Body of pancreas (tissue), 4 donors: ENCODE measurements at regions not wholly inside any gene's neighbourhood (a gene's known extent, or its start where the extent isn't known, plus 50 kb on each side); places are given as distances from the start of the nearest gene placed in this dataset.

Experiments used
- ATAC-seq: fragments of 150-250 bp; one replicate; pipeline ENCODE4 v1.9.1; 2016
- DNase-seq, 4 donors: peaks; one replicate each; pipeline ENCODE4 v3.0.0-alpha.2; 2019
- H3K27ac ChIP-seq, 4 donors: fragments of 200-600 bp; sonication (generic); 1 replicate in 3 of 4; 2 replicates in 1 of 4; pipeline versions ENCODE4 v1.5.1 to v1.6.1; 2016 to 2019; ENCODE audit warnings: mild to moderate bottlenecking in 1 of 4, mixed read lengths in 1 of 4, moderate library complexity in 1 of 4
- H3K27me3 ChIP-seq, 2 donors: fragments of 200-600 bp; sonication (generic); one replicate each; pipeline ENCODE4 v1.6.0; 2016; ENCODE audit warnings: mild to moderate bottlenecking in 1 of 2
- H3K36me3 ChIP-seq, 2 donors: fragments of 200-600 bp; sonication (generic); replicated peaks in 1 of 2; 2 replicates each; pipeline ENCODE4 v1.5.1; 2016; ENCODE audit warnings: low read depth in 2 of 2; ENCODE audit not compliant: insufficient read depth in 1 of 2
- H3K4me1 ChIP-seq: fragments of 200-600 bp; sonication (generic); one replicate; pipeline ENCODE4 v1.6.0; 2016
- H3K4me3 ChIP-seq, 2 donors: fragments of 200-600 bp; sonication (generic); 1 replicate in 1 of 2; 2 replicates in 1 of 2; pipeline ENCODE4 v1.5.1; 2016 to 2019
- H3K9me3 ChIP-seq, 3 donors: fragments of 200-600 bp; sonication (generic); 1 replicate in 2 of 3; 2 replicates in 1 of 3; pipeline ENCODE4 v1.5.1; 2016
- POLR2A ChIP-seq, 3 donors: fragments of 450-650 bp; IDR thresholded peaks; one replicate each; pipeline ENCODE4 v1.6.1; 2016; ENCODE audit warnings: antibody characterized with exemption in 3 of 3, mild to moderate bottlenecking in 2 of 3
- WGBS, 2 donors: methylation state at CpG; one replicate each; pipeline ENCODE4 v1.1.5; 2017; 5-methylcytosine and 5-hydroxymethylcytosine counted together
- intact Hi-C: fragments of 100-400 bp; cut with DNase I; formaldehyde crosslinking; loops from one replicate; pipeline ENCODE4 v1.15.1; 2023
- TF ChIP-seq, protein P1 (sequence below), 7 experiments: fragments of 450-650 bp in 4 of 7; fragments of 200-600 bp in 3 of 7; sonication (generic) in 3 of 7; IDR thresholded peaks; one replicate each; pipeline ENCODE4 v1.5.1; 2016 to 2019; ENCODE audit warnings: antibody characterized with exemption in 7 of 7

- TF ChIP-seq, protein P1, sequence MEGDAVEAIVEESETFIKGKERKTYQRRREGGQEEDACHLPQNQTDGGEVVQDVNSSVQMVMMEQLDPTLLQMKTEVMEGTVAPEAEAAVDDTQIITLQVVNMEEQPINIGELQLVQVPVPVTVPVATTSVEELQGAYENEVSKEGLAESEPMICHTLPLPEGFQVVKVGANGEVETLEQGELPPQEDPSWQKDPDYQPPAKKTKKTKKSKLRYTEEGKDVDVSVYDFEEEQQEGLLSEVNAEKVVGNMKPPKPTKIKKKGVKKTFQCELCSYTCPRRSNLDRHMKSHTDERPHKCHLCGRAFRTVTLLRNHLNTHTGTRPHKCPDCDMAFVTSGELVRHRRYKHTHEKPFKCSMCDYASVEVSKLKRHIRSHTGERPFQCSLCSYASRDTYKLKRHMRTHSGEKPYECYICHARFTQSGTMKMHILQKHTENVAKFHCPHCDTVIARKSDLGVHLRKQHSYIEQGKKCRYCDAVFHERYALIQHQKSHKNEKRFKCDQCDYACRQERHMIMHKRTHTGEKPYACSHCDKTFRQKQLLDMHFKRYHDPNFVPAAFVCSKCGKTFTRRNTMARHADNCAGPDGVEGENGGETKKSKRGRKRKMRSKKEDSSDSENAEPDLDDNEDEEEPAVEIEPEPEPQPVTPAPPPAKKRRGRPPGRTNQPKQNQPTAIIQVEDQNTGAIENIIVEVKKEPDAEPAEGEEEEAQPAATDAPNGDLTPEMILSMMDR (IDR thresholded peaks at IDR 0.05): no peak
- no peak for TF ChIP-seq POLR2A (IDR thresholded peaks at IDR 0.05)
- H3K4me3 ChIP-seq: no peak overlapping the region
- intact Hi-C loops: no loop called here
- no peaks in the 10 kb centered on the region for H3K36me3 ChIP-seq
- no peaks in the 10 kb centered on the region for H3K4me1 ChIP-seq
- H3K9me3 ChIP-seq: peaks cover 0 to 7% (median 0%) of the 10 kb centered on the region in 3 donors
- ATAC-seq (no peak), DNase-seq (no peak)
- H3K27me3 ChIP-seq: no peaks in the 10 kb centered on the region
- no peak overlapping the region for H3K27ac ChIP-seq
- 40 to 48% methylated on average over 2 of the region's 2 CpGs for WGBS, 2 donors
Observed at GRCh38 chr19:31485472-31485871, 136.2 kb upstream of the TSHZ3 start.

- ATAC-seq (no peak), DNase-seq (no peak)
- H3K27ac ChIP-seq: no peak overlapping the region
- no peaks in the 10 kb centered on the region for H3K36me3 ChIP-seq
- WGBS, 2 donors: 65 to 71% methylated on average over 4 of the region's 4 CpGs
- no peaks in the 10 kb centered on the region for H3K27me3 ChIP-seq
- intact Hi-C loops: no loop called here
- no peaks in the 10 kb centered on the region for H3K4me1 ChIP-seq
- TF ChIP-seq, protein P1 (IDR thresholded peaks at IDR 0.05): no peak
- H3K4me3 ChIP-seq: no peak overlapping the region
- H3K9me3 ChIP-seq: no peaks in the 10 kb centered on the region
Observed at GRCh38 chr19:31491242-31491641, 142.0 kb upstream of the TSHZ3 start.

DNA sequence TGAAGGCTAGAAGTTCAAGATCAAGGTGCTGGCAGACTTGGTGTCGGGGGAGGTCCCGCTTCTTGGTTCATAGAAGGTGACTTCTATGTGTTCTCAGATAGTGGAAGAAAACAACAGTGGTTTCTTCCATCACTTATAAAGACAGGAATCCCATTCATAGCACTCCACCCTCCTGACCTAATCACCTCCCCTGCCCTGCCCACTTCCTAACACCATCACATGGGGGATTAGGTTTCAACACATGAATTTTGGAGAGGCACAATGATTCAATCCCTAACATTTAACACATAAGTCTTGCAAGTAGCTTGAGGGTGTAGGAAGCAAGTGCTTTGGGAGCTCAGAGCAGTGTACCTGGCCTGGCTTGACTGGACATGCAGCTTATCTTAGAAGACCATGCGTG lies 142.8 kb upstream of the TSHZ3 start:
- TF ChIP-seq, protein P1 (IDR thresholded peaks at IDR 0.05): no peak
- no peak for TF ChIP-seq POLR2A (IDR thresholded peaks at IDR 0.05)
- no peak overlapping the region for H3K27ac ChIP-seq
- H3K4me3 ChIP-seq: no peak overlapping the region
- DNase-seq (no peak), ATAC-seq (no peak)
- H3K4me1 ChIP-seq: no peaks in the 10 kb centered on the region
- H3K9me3 ChIP-seq: no peaks in the 10 kb centered on the region
- 69 to 92% methylated on average over 2 to 3 of the region's 3 CpGs for WGBS, 2 donors
- intact Hi-C loops: no loop called here
- no peaks in the 10 kb centered on the region for H3K36me3 ChIP-seq
- no peaks in the 10 kb centered on the region for H3K27me3 ChIP-seq

- intact Hi-C loops: no loop called here
- no peak overlapping the region for H3K4me3 ChIP-seq
- ATAC-seq: no peak
Observed at GRCh38 chr19:31496076-31496475, 146.8 kb upstream of the TSHZ3 start.

GRCh38 chr19:31497709-31498108 lies 148.5 kb upstream of the TSHZ3 start:
- H3K9me3 ChIP-seq: no peaks in the 10 kb centered on the region
- no peak overlapping the region for H3K27ac ChIP-seq
- H3K27me3 ChIP-seq: no peaks in the 10 kb centered on the region
- no peaks in the 10 kb centered on the region for H3K36me3 ChIP-seq
- H3K4me3 ChIP-seq: no peak overlapping the region
- no peak for DNase-seq
- no peak for ATAC-seq
- WGBS, 2 donors: 49 to 56% methylated on average over 2 of the region's 2 CpGs
- TF ChIP-seq, protein P1 (IDR thresholded peaks at IDR 0.05): no peak
- no peak for TF ChIP-seq POLR2A (IDR thresholded peaks at IDR 0.05)
- H3K4me1 ChIP-seq: no peaks in the 10 kb centered on the region
- intact Hi-C loops: no loop called here

More at GRCh38 chr19:31496076-31496475, 146.8 kb upstream of the TSHZ3 start:
- WGBS, 2 donors: 68 to 82% methylated on average over 13 of the region's 13 CpGs
- no peak for DNase-seq
- Histone ChIP-seq H3K4me1 (no peaks in the 10 kb centered on the region), H3K9me3 (no peaks in the 10 kb centered on the region), H3K27me3 (no peaks in the 10 kb centered on the region), H3K27ac (no peak overlapping the region), H3K36me3 (no peaks in the 10 kb centered on the region)
- no peak for TF ChIP-seq POLR2A (IDR thresholded peaks at IDR 0.05)
- TF ChIP-seq, protein P1 (IDR thresholded peaks at IDR 0.05): no peak
